ENCODE measurements at regions not wholly inside any gene's neighbourhood (a gene's known extent, or its start where the extent isn't known, plus 50 kb on each side); places are given as distances from the start of the nearest gene placed in this dataset.
A peak's percentile ranks its signal among the peaks of the same experiment; 100 is the strongest.

DNA sequence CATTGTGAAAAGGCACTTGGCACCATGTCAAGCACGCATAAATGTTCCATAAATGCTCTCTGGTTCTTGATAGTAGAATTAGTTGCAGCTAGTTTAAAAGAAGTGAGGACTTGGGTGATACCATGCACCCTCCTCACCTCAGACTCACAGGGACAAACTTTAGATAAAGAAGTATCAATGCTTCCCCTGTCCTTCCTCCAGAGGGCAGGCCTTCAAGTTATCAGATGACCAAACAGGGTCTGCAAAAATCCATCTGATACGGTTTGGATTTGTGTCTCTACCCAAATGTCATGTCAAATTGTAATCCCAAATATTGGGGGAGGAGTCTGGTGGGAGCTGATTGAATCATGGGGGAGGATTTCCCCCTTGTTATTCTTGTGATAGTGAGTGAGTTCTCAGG is 54.1 kb downstream of the C1QL2 start:
- no peak for DNase-seq (ENCODE audit: low spot score)

DNA sequence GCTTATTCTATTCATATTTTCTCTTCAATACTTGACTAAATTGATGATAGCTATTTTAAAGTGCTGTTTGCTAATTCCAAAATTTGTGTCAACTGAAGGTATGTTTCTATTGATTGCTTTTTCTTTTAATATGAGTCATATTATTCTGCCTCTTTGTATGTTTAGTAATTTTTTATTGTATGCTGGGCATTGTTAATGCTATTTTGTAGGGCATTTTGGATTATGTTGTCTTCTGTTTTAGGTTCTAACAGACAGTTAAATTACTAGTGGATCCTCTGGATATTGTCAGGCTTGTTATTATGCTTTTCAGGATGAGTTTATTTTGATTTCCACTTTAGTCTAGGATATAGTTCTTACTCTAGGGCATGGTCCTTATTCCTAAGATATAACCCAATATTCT is 55.6 kb downstream of the C1QL2 start:
- no peak for DNase-seq (ENCODE audit: low spot score)

GRCh38 chr2:119088416-119088815 is 70.1 kb downstream of the C1QL2 start:
- DNase-seq (ENCODE audit: low spot score): no peak

GRCh38 chr2:119086327-119086726 is 72.2 kb downstream of the C1QL2 start:
- no peak for DNase-seq (ENCODE audit: low spot score)

- no peak for DNase-seq (ENCODE audit: low spot score)
These were observed 72.9 kb downstream of the C1QL2 start for GRCh38 chr2:119085613-119086012.

DNA sequence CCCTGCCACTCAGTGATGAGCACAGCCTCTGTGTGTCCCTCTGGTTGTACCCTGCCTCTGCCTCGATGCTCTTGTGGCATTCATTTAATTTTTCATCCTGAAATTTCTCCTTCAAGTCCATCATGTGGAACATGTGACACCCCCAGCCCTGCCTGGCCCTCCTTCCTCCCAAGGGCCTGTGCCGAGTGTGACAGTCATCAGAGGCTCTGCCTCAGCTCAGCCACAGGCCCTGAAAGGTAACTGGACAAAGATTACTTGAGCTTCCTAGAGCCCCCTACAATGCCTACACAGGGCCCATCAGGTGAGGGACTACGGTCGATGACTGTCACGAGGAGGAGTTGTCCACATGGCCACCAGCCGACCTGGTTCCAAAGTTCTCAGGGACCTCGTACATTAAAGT is 75.1 kb downstream of the C1QL2 start:
- peak; percentile 81 for DNase-seq (ENCODE audit: low spot score)

DNA sequence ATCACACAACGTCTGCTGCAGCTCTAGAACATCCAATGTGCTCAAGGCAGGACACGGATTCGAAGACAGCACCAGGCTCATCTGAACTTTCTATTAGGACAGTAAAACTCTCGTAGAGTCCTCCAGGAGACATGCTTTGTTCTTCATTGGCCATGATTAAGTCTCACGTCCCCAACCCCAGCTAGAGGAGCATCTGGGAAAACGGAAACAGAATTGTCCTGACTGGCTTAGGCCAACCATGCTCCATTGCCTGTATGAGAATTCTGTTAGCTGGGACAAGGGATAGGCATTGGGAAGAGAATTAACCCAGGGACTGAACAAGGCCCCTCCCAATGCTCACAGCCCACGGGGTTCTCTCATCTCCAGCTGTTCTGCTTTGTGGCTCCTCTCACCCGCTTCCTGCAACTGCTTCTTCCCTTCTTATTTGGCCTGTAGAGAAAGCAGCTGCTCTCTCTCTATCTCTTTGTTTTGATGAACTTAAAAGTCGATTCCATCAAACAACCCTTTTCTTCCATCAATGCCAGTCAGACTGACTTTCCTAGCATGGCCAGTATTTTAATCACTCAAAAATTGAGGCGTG is 75.6 kb downstream of the C1QL2 start:
- no peak for DNase-seq (ENCODE audit: low spot score)

DNA sequence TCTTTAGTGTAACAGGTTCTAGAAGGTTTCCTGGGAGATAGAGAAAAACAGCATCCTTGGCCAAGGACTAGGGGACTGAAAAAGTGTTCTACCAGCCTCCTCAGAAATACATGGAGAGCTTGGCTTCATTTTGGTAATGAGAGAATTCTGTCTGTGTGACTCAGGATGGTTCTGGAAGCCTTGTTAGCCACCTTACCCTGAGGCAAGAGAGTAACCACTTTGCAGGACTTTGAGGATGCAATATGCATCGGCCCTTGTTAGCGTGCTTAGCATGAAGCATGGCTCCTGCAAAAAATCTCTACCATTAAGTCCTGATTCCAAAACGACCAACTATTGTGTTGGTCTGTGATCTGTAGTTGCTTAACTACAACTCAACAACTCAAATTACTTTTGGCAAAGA is 79.8 kb downstream of the C1QL2 start:
- no peak for DNase-seq (ENCODE audit: low spot score)

DNA sequence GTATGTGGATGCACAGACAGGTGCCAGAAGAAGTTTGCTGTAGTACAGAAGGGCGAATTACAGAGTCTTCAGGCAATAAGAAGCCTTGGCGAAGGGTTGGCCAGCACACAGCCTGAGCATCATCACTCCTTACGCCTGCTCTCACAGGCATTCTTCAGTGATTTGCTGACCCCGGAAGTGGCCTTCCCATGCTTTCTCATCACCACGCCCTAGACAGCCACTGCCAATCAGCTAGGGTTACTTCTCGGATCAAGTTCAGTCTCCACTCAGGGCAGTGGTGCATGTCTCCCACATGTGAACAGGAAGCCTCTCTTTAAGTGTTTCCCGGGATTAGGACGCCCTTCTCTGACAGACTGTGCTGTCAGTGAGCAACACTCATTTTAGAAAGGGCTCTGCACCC is 81.8 kb downstream of the C1QL2 start:
- no peak for DNase-seq (ENCODE audit: low spot score)

DNA sequence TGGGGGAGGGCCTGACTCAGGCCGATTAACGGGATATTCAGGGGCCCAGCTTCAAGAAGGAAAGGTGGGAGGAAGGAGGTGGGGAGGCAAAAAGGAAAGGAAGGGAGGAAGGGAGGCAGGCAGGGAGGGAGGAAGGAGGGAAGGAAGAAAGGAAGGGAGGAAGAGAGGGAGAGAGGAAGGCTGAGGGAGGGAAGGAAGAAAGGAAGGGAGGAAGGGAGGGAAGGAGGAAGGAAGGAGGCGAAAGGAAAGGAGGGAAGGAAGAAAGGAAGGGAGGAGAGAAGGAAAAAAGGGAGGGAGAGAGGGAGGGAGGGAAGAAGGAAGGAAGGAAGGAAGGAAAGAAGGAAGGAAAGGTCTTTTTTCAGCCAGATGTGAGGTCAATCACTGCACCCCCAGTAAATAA is 85.3 kb downstream of the C1QL2 start:
- DNase-seq (ENCODE audit: low spot score): no peak

DNA sequence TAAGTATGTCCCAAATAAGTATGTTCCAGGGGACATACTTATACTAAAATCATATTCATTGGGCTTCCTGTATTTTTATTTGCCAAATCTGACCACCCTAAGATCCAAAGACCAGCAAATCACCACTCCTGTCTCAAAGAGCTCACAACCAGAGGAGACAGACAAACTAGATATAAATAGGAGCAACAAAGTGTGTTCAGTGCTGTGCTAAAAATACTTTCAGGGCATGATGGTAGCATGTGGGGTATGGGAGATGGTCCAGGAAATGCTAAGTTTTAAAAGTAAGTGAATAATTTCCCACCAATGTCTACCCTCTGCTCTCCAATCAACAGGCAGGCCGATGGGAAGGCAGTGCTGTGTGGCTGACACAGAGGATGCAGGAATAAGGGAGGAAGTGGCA is 87.1 kb downstream of the C1QL2 start:
- no peak for DNase-seq (ENCODE audit: low spot score)

DNA sequence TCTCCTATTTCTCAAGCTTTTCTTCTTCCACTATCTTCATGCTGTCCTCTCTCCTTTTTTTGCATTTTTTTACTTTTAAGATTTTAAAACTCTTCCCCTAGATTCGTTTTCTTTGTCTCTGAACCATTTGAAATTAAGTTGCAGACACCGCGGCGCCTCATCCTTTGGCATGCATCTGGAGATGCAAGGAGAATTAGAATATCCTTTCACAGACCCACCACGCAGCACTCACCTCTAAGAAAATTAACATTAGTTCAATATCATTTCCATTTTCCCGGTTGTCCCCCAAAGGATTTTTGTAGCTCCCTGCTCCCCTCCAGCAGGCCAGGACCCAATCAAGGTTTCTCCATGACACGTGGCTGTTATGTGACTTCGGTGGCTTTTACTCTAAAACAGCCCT is 88.8 kb downstream of the C1QL2 start:
- DNase-seq (ENCODE audit: low spot score): no peak

DNA sequence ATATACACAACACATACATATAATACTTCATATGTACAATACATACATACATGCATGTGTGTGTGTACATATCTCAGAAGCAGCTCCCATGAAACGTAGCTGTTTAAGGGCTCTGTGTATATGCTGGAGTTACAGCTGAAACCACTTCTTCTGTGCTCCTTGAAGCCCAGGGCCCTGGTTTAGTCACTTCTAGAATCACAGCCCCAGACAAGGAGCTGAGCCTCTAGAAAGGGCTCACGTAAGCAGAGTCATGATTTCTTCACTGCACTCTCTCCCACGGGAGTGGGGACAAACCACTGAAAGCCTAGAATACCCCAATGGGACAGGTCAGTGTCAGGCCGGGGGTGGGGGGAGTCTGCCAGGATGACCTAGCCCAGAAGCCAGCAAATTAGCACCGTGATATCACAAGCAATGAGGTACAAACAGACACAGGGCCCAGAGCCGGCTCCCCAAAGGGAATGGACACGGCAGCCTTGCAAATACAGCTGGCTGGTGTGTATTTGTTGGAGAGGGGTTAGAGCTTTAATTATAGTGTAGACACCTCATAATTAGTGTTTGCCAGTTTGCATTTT is 90.3 kb downstream of the C1QL2 start:
- DNase-seq (ENCODE audit: low spot score): no peak

DNA sequence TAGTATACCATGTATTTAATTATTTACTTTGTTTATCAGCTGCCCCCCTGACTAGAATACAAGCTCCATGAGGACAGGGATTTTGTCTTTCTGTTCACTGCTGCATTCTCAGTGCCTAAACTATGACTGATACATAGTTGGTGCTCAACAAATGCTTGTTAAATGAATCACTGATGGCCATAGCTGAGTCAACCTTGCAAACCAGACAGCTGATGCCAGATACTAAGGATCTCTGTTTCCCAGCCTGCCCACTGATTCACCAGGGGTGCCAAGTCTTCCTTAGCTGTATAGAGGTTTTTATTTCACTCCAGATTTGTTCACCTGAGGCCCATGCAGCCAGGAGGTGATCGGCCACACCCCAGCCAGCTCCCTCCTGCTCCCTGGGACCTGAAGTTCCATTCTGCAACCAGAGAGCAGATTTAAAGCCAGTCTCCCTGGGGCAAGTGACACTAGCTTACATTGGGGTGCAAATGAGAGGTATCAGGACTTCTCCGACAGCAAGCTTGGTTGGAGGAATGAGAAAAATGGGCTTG is 92.2 kb downstream of the C1QL2 start:
- DNase-seq (ENCODE audit: low spot score): no peak

GRCh38 chr2:119065146-119065545 is 93.4 kb downstream of the C1QL2 start:
- DNase-seq (ENCODE audit: low spot score): no peak

DNA sequence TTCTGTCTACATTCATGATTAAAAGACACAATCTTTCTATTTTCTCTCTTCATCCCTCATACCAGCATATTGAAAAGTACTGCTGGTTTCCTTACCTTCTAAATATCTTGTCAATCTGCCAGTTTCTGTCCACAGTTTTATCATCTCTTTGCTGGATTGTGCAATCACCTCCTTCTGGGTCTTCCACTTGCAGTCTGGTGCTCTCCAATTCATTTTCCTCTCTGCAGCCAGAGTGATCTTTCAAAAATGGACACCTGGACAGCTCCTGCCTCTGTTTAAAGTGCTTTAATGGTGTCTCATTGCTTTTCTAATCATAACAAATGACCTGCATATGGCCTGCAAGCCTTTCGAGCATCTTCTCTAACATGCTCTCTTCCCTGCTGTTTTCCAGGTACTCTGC is 94.0 kb downstream of the C1QL2 start:
- no peak for DNase-seq (ENCODE audit: low spot score)

DNA sequence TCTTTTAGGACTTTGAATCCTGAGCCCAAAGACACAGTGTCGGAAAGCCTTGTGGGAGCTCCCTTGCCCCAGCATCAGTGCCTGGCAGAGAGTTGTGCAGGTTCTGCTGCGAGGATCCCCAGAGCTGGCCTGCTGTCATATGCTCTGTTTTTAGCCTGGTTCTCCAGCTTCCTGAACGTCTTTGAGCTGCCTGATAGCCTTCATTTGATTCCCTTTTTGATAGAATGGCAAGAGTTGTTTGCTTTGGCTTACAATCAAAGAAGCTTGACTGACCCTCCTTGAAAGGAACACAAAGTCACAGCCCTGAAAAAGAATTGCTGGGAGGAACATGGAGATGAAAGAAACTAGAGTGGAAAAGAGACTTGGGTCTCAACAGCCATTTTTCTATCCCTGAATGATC is 95.4 kb downstream of the C1QL2 start:
- no peak for DNase-seq (ENCODE audit: low spot score)

- no peak for DNase-seq (ENCODE audit: low spot score)
These were observed 95.9 kb downstream of the C1QL2 start for GRCh38 chr2:119062652-119063051.

- no peak for DNase-seq (ENCODE audit: low spot score)
These were observed 96.4 kb downstream of the C1QL2 start for GRCh38 chr2:119062179-119062578.

DNA sequence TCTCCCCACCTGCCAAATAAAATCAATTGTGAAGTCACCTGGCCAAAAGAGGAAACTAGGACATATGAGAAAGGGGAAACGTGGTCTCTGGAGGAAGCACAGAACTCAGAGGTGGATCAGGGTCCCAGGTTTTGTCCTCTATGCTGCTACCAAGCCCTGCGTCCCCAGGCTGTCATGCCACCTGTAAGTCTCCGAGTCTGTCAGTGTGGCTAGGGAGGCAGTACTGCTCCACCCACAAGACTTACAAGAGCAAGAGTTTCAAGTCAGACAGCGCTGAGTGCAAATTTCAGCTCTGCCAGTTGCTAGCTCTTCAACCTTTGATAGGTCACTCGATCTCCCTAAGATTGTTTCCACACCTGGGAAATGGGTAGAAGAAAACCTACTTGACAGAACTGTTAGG is 98.6 kb downstream of the C1QL2 start:
- DNase-seq (ENCODE audit: low spot score): no peak

DNA sequence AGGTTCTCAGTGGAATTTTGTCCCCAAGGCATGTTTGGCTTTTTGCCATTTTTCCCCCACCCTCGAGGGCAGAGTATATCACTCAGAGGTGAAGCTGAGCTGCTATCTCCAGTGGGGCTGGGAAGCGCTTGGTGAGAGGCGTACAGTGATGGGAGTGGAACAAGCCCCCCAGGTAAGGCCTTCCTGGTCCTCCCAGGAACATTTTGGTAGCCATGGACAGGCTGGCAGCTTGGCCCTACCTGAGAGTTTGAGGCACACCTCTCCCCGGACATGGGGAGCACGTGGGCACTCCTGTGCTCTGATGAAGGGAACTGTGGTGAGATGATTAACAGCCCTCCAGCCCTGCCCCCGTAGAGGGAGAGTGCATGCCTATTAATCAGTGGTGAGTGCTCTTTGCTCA is 99.3 kb downstream of the C1QL2 start:
- no peak for DNase-seq (ENCODE audit: low spot score)

DNA sequence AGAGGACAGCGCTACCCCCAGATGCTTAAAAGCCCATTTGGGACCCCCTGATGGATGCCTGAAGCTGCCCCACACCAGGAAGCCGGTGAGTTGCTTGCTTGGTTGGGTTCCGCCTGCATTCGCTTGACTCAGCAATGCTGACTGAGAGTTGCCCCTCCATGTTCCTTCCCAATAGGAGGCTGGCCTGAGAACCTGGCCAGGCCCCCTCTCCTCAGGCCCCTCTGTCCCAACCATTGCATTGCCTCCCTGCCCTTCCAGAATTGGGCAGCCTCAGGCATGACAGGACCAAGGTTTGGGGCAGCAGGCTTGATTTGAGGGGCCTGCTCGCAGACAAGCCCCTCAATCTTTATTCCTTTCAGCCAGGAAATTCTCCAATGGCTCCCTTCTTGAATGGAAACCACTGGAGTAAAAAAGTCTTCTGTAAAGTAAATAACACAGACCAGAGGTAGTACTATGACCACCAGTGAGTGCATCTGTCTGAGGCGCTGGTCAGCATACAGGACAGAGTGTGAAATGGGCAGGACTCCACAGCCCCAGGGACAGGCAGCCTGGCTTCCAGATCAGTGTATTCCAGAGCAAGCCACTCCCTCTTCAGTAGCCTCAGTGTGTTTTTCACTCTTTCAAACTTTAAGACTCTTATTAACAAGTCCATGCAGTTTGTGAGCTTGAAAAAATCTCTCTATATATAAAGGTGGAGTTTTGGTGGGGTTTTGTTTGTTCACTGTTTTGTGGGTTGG is 104.7 kb downstream of the C1QL2 start:
- no peak for DNase-seq (ENCODE audit: low spot score)

GRCh38 chr2:119051263-119051662 is 107.3 kb downstream of the C1QL2 start:
- DNase-seq (ENCODE audit: low spot score): no peak
